ENCODE measurements at regions not wholly inside any gene's neighbourhood (a gene's known extent, or its start where the extent isn't known, plus 50 kb on each side); places are given as distances from the start of the nearest gene placed in this dataset.

- no peak overlapping the region for H3K4me3 Mint-ChIP-seq (ENCODE audit: low read depth)
- DNase-seq (ENCODE audit: low spot score, unreplicated experiment): no peak
- no peaks in the 10 kb centered on the region for H3K9me3 Mint-ChIP-seq (ENCODE audit: low read depth)
- peak overlapping the region; percentile 50 for H3K27ac Mint-ChIP-seq
- TF ChIP-seq CTCF (IDR thresholded peaks at IDR 0.05; ENCODE audit: unreplicated experiment): no peak
- peaks cover 24% of the 10 kb centered on the region for H3K4me1 Mint-ChIP-seq (ENCODE audit: low read depth)
- H3K27me3 Mint-ChIP-seq: peaks cover 15% of the 10 kb centered on the region
- H3K36me3 Mint-ChIP-seq (ENCODE audit: insufficient read depth): no peaks in the 10 kb centered on the region
These were observed 275.4 kb upstream of the HS6ST1 start for GRCh38 chr2:128593879-128594650.

GRCh38 chr2:128594651-128594910 is 275.9 kb upstream of the HS6ST1 start:
- no peak overlapping the region for H3K4me3 Mint-ChIP-seq (ENCODE audit: low read depth)
- peaks cover 24% of the 10 kb centered on the region for H3K4me1 Mint-ChIP-seq (ENCODE audit: low read depth)
- H3K9me3 Mint-ChIP-seq (ENCODE audit: low read depth): no peaks in the 10 kb centered on the region
- H3K36me3 Mint-ChIP-seq (ENCODE audit: insufficient read depth): no peaks in the 10 kb centered on the region
- no peak for TF ChIP-seq CTCF (IDR thresholded peaks at IDR 0.05; ENCODE audit: unreplicated experiment)
- no peak for DNase-seq (ENCODE audit: low spot score, unreplicated experiment)
- peak overlapping the region; percentile 84 for H3K27ac Mint-ChIP-seq
- H3K27me3 Mint-ChIP-seq: peaks cover 13% of the 10 kb centered on the region

- TF ChIP-seq CTCF (IDR thresholded peaks at IDR 0.05; ENCODE audit: unreplicated experiment): peak; percentile 28
- DNase-seq (ENCODE audit: low spot score, unreplicated experiment): no peak
- peak overlapping the region; percentile 44 for H3K4me3 Mint-ChIP-seq (ENCODE audit: low read depth)
- H3K9me3 Mint-ChIP-seq (ENCODE audit: low read depth): no peaks in the 10 kb centered on the region
- peaks cover 24% of the 10 kb centered on the region for H3K4me1 Mint-ChIP-seq (ENCODE audit: low read depth)
- H3K27ac Mint-ChIP-seq: peak overlapping the region; percentile 84
- H3K36me3 Mint-ChIP-seq (ENCODE audit: insufficient read depth): no peaks in the 10 kb centered on the region
- peaks cover 9% of the 10 kb centered on the region for H3K27me3 Mint-ChIP-seq
These were observed 276.4 kb upstream of the HS6ST1 start for GRCh38 chr2:128594953-128595677.

- peaks cover 3% of the 10 kb centered on the region for H3K27me3 Mint-ChIP-seq
- H3K9me3 Mint-ChIP-seq (ENCODE audit: low read depth): no peaks in the 10 kb centered on the region
- TF ChIP-seq CTCF (IDR thresholded peaks at IDR 0.05; ENCODE audit: unreplicated experiment): no peak
- no peak for DNase-seq (ENCODE audit: low spot score, unreplicated experiment)
- H3K4me1 Mint-ChIP-seq (ENCODE audit: low read depth): peaks cover 24% of the 10 kb centered on the region
- H3K36me3 Mint-ChIP-seq (ENCODE audit: insufficient read depth): no peaks in the 10 kb centered on the region
- H3K4me3 Mint-ChIP-seq (ENCODE audit: low read depth): no peak overlapping the region
- H3K27ac Mint-ChIP-seq: no peak overlapping the region
These were observed 277.2 kb upstream of the HS6ST1 start for GRCh38 chr2:128595763-128596395.

GRCh38 chr2:128596396-128597120 is 277.9 kb upstream of the HS6ST1 start:
- no peak overlapping the region for H3K4me3 Mint-ChIP-seq (ENCODE audit: low read depth)
- TF ChIP-seq CTCF (IDR thresholded peaks at IDR 0.05; ENCODE audit: unreplicated experiment): no peak
- peaks cover 24% of the 10 kb centered on the region for H3K4me1 Mint-ChIP-seq (ENCODE audit: low read depth)
- peaks cover 3% of the 10 kb centered on the region for H3K27me3 Mint-ChIP-seq
- H3K9me3 Mint-ChIP-seq (ENCODE audit: low read depth): no peaks in the 10 kb centered on the region
- no peak for DNase-seq (ENCODE audit: low spot score, unreplicated experiment)
- no peaks in the 10 kb centered on the region for H3K36me3 Mint-ChIP-seq (ENCODE audit: insufficient read depth)
- H3K27ac Mint-ChIP-seq: no peak overlapping the region
